ENCODE measurements at regions not wholly inside any gene's neighbourhood (a gene's known extent, or its start where the extent isn't known, plus 50 kb on each side); places are given as distances from the start of the nearest gene placed in this dataset.

DNA sequence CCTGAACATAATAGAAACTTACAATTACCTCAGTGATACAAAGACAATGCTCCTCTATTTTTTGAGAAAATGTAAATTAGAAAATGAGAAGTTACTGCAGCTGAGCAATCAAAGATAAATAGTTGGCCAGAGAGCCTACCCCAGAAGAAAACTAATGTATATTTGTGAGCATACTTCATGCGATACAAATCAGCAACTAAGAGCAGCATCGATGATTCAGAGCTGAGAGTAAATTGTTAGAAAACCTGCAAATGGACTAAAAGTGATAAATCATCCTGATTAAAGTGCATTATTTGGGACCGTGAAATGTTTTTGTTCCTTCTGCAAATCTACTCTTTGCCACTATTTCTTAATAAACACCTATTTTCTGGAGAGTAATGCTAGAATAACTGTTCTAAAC, 285.7 kb downstream of the PPP1R3A start:
- TF ChIP-seq, protein P1, sequence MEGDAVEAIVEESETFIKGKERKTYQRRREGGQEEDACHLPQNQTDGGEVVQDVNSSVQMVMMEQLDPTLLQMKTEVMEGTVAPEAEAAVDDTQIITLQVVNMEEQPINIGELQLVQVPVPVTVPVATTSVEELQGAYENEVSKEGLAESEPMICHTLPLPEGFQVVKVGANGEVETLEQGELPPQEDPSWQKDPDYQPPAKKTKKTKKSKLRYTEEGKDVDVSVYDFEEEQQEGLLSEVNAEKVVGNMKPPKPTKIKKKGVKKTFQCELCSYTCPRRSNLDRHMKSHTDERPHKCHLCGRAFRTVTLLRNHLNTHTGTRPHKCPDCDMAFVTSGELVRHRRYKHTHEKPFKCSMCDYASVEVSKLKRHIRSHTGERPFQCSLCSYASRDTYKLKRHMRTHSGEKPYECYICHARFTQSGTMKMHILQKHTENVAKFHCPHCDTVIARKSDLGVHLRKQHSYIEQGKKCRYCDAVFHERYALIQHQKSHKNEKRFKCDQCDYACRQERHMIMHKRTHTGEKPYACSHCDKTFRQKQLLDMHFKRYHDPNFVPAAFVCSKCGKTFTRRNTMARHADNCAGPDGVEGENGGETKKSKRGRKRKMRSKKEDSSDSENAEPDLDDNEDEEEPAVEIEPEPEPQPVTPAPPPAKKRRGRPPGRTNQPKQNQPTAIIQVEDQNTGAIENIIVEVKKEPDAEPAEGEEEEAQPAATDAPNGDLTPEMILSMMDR (IDR thresholded peaks at IDR 0.05; ENCODE audit: poor library complexity) = no peak
- no peak for TF ChIP-seq EZH2 (IDR thresholded peaks at IDR 0.05; ENCODE audit: borderline replicate concordance)
